Vagina (tissue), 2 donors: ENCODE measurements at regions not wholly inside any gene's neighbourhood (a gene's known extent, or its start where the extent isn't known, plus 50 kb on each side); places are given as distances from the start of the nearest gene placed in this dataset.

ENCODE experiments used
- CTCF ChIP-seq, 3 experiments: fragments of 450-650 bp in 2 of 3; fragments of 200-600 bp in 1 of 3; sonication (generic) in 1 of 3; IDR thresholded peaks; one replicate each; pipeline ENCODE4 v1.5.1; 2017 to 2019; ENCODE audit warnings: antibody characterized with exemption in 3 of 3, mild to moderate bottlenecking in 2 of 3, moderate library complexity in 2 of 3
- POLR2A ChIP-seq, 2 donors: fragments of 450-650 bp; IDR thresholded peaks; one replicate each; pipeline ENCODE4 v1.6.1; 2017; ENCODE audit warnings: antibody characterized with exemption in 2 of 2, mild to moderate bottlenecking in 2 of 2, moderate library complexity in 2 of 2

GRCh38 chr16:58963479-58963878 lies 229.4 kb upstream of the GOT2 start:
- no peak for TF ChIP-seq CTCF (IDR thresholded peaks at IDR 0.05)
- no peak for TF ChIP-seq POLR2A (IDR thresholded peaks at IDR 0.05)
